Mammary epithelial cell (primary cell): ENCODE measurements at regions not wholly inside any gene's neighbourhood (a gene's known extent, or its start where the extent isn't known, plus 50 kb on each side); places are given as distances from the start of the nearest gene placed in this dataset.

Experiments
- EZH2 ChIP-seq: IDR thresholded peaks from 2 replicates; pipeline ENCODE4 v1.6.1; 2012; ENCODE audit warnings: low read length, inconsistent platforms, borderline replicate concordance
- TF ChIP-seq, protein P1 (sequence below), 2 donors: IDR thresholded peaks in 1 of 2; conservative IDR thresholded peaks in 1 of 2; 2 replicates each; pipeline ENCODE4 v1.5.1; 2011 to 2012; ENCODE audit warnings: inconsistent platforms in 2 of 2, low read length in 2 of 2, mild to moderate bottlenecking in 2 of 2, control low read depth in 1 of 2, low read depth in 1 of 2; ENCODE audit not compliant: insufficient read depth in 1 of 2; ENCODE audit errors: extremely low read depth in 1 of 2

GRCh38 chr10:3413937-3414666 is 241.5 kb upstream of the PITRM1 start:
- TF ChIP-seq, protein P1, sequence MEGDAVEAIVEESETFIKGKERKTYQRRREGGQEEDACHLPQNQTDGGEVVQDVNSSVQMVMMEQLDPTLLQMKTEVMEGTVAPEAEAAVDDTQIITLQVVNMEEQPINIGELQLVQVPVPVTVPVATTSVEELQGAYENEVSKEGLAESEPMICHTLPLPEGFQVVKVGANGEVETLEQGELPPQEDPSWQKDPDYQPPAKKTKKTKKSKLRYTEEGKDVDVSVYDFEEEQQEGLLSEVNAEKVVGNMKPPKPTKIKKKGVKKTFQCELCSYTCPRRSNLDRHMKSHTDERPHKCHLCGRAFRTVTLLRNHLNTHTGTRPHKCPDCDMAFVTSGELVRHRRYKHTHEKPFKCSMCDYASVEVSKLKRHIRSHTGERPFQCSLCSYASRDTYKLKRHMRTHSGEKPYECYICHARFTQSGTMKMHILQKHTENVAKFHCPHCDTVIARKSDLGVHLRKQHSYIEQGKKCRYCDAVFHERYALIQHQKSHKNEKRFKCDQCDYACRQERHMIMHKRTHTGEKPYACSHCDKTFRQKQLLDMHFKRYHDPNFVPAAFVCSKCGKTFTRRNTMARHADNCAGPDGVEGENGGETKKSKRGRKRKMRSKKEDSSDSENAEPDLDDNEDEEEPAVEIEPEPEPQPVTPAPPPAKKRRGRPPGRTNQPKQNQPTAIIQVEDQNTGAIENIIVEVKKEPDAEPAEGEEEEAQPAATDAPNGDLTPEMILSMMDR (conservative IDR thresholded peaks at IDR 0.05 in 1 of 2, IDR thresholded peaks at IDR 0.05 in 1 of 2; ENCODE audit: extremely low read depth in 1 of 2, insufficient read depth in 1 of 2, low read depth in 1 of 2, low read length in 2 of 2): no peak
- no peak for TF ChIP-seq EZH2
